Thymus (tissue), 11 donors: ENCODE measurements at regions not wholly inside any gene's neighbourhood (a gene's known extent, or its start where the extent isn't known, plus 50 kb on each side); places are given as distances from the start of the nearest gene placed in this dataset.

ENCODE experiments used
- DNase-seq, 9 donors: peaks; one replicate each; pipeline ENCODE4 v3.0.0-alpha.2; 2013; ENCODE audit warnings: low spot score in 9 of 9, low read depth in 6 of 9, missing footprints in 1 of 9
- H3K27ac ChIP-seq, 2 donors: one replicate each; pipeline ENCODE4 v1.5.1; 2013; ENCODE audit warnings: control low read depth in 1 of 2, low read depth in 1 of 2, low read length in 1 of 2, mild to moderate bottlenecking in 1 of 2, moderate library complexity in 1 of 2
- H3K27me3 ChIP-seq, 2 donors: one replicate each; pipeline ENCODE4 v1.5.1; 2013; ENCODE audit warnings: low read length in 1 of 2; ENCODE audit not compliant: control insufficient read depth in 2 of 2, insufficient read depth in 1 of 2
- H3K36me3 ChIP-seq, 2 donors: one replicate each; pipeline ENCODE4 v1.5.1; 2013; ENCODE audit warnings: low read length in 1 of 2, mild to moderate bottlenecking in 1 of 2, moderate library complexity in 1 of 2; ENCODE audit not compliant: control insufficient read depth in 2 of 2, insufficient read depth in 2 of 2
- H3K4me1 ChIP-seq, 2 donors: one replicate each; pipeline ENCODE4 v1.5.1; 2013; ENCODE audit warnings: low read length in 2 of 2; ENCODE audit not compliant: control insufficient read depth in 2 of 2, insufficient read depth in 2 of 2
- H3K4me3 ChIP-seq, 2 donors: one replicate each; pipeline ENCODE4 v1.5.1; 2013; ENCODE audit warnings: low read length in 2 of 2, control low read depth in 1 of 2, mild to moderate bottlenecking in 1 of 2
- H3K9me3 ChIP-seq, 2 donors: one replicate each; pipeline ENCODE4 v1.5.1; 2013; ENCODE audit warnings: low read length in 1 of 2, mild to moderate bottlenecking in 1 of 2; ENCODE audit not compliant: control insufficient read depth in 2 of 2, insufficient read depth in 1 of 2
- WGBS: extraction: QIAGEN DNeasy Blood & Tissue Kit; methylation state at CpG from one replicate; pipeline ENCODE4 v1.1.7; 2013; 5-methylcytosine and 5-hydroxymethylcytosine counted together
- donor health status: healthy.

GRCh38 chr12:114749065-114749464 lies 65.1 kb upstream of the TBX3 start:
- DNase-seq = no peak

DNA sequence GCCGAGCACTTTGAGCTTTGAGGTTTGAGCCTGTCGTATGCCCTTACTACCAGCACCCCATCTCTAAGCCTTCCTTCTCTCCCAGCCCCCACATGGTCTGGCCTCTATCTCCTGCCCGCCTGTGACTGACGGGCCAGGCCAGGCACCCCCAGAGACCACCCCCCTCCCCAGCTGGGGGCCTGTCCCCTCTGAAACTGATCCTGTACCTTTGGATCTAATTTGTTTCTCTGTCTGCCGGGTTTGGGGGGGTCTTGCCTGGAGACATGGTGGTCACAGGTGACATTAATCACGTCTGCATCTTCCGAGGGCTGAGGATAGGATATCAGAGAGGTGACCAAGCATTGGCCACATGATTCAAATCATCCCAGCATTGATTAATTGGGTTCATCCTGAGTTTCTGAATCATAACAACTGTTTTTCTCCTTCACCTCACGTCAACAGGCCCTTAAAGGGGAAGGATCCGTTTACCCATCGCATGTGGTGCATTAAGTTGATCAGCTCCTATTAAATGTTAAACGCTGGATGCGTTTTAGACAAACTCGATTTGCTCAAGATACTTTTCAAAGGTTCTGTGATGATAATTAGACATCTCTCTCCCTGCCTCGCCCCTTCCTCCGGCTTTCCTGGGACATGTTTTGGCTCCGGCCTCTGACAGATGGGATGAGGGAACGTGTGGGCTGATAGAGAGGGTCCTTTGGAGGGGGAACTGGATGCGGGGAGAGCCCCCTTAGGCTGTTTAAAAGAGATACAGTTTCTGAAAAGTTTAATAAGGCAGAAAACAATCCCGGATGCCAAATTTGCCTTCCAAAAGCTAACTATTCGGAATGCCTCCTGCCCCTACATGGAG lies 63.3 kb upstream of the TBX3 start:
- Histone ChIP-seq H3K4me3 (no peak overlapping the region), H3K27ac (no peak overlapping the region), H3K27me3 (no peaks in the 10 kb centered on the region), H3K36me3 (no peaks in the 10 kb centered on the region), H3K4me1 (no peaks in the 10 kb centered on the region), H3K9me3 (no peaks in the 10 kb centered on the region)
- DNase-seq = no peak
- 80% methylated on average over 20 of the region's 20 CpGs for WGBS

More at GRCh38 chr12:114749065-114749464, 65.1 kb upstream of the TBX3 start:
- no peaks in the 10 kb centered on the region for H3K27me3 ChIP-seq
- WGBS = 91% methylated on average over 3 of the region's 3 CpGs
- no peak overlapping the region for H3K27ac ChIP-seq
- H3K36me3 ChIP-seq = no peaks in the 10 kb centered on the region
- no peak overlapping the region for H3K4me3 ChIP-seq
- no peaks in the 10 kb centered on the region for H3K4me1 ChIP-seq
- no peaks in the 10 kb centered on the region for H3K9me3 ChIP-seq

GRCh38 chr12:114746297-114747011 lies 62.5 kb upstream of the TBX3 start:
- Histone ChIP-seq H3K27ac (no peak overlapping the region), H3K36me3 (no peaks in the 10 kb centered on the region), H3K4me1 (no peaks in the 10 kb centered on the region), H3K9me3 (no peaks in the 10 kb centered on the region), H3K4me3 (no peak overlapping the region), H3K27me3 (no peaks in the 10 kb centered on the region)
- 40% methylated on average over 6 of the region's 6 CpGs for WGBS
- no peak for DNase-seq

GRCh38 chr12:114744691-114745090 lies 60.7 kb upstream of the TBX3 start:
- Histone ChIP-seq H3K9me3 (no peaks in the 10 kb centered on the region), H3K27me3 (no peaks in the 10 kb centered on the region), H3K27ac (no peak overlapping the region), H3K4me1 (no peaks in the 10 kb centered on the region), H3K4me3 (no peak overlapping the region), H3K36me3 (no peaks in the 10 kb centered on the region)
- WGBS = 83% methylated on average over 15 of the region's 15 CpGs
- DNase-seq = no peak

GRCh38 chr12:114744285-114744684 lies 60.3 kb upstream of the TBX3 start:
- H3K27me3 ChIP-seq = no peaks in the 10 kb centered on the region
- H3K36me3 ChIP-seq = no peaks in the 10 kb centered on the region
- WGBS = 96% methylated on average over 6 of the region's 6 CpGs
- no peak for DNase-seq
- H3K4me3 ChIP-seq = no peak overlapping the region
- H3K9me3 ChIP-seq = no peaks in the 10 kb centered on the region
- no peak overlapping the region for H3K27ac ChIP-seq
- no peaks in the 10 kb centered on the region for H3K4me1 ChIP-seq

- WGBS = 81% methylated on average over 1 of the region's 1 CpG
- Histone ChIP-seq H3K36me3 (no peaks in the 10 kb centered on the region), H3K9me3 (no peaks in the 10 kb centered on the region), H3K4me1 (no peaks in the 10 kb centered on the region), H3K4me3 (no peak overlapping the region), H3K27me3 (peaks cover 0 to 1% of the 10 kb centered on the region in 2 donors), H3K27ac (no peak overlapping the region)
- no peak for DNase-seq
Measured at GRCh38 chr12:114743799-114744198, 59.8 kb upstream of the TBX3 start.

DNA sequence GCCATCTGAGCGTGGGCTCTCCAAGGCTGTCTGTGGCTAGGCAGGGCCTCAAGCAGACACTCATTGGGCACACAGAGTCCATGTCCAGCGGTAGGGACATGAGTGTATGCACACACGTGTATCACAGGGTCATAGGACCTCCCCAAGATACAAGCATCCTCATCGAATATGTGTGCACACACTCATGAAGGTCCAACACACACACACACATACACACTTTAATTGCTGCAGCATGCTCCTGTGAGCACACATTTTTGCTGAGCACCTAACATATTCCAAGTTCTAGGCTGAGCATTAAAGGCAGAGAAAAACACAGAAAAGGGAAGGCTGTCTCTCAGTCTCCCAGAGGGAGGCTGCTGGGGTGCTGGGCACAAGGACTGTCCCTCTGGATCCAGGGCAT lies 59.3 kb upstream of the TBX3 start:
- Histone ChIP-seq H3K9me3 (no peaks in the 10 kb centered on the region), H3K27me3 (peaks cover 0 to 2% of the 10 kb centered on the region in 2 donors), H3K27ac (no peak overlapping the region), H3K4me1 (no peaks in the 10 kb centered on the region), H3K36me3 (no peaks in the 10 kb centered on the region), H3K4me3 (no peak overlapping the region)
- no peak for DNase-seq
- 70% methylated on average over 4 of the region's 4 CpGs for WGBS

DNA sequence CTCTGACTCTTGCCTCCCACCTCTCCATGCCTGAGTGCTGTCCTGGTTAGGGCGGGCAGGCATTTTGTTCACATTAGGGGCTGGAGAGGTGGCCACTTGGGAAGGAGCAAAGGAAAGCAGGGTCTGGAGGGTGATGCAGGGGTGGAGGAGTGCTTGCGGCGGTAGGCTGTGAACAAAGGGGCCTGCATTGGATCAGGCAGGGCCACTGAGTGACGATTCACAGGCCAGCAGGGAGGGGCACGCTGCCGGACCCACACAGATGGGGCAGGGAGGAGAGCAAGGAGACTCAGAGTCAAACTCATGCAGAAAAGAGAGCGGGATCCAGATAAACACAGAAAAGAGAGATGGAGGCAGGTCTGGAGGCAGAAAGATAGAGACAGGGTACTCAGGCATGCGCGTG lies 58.4 kb upstream of the TBX3 start:
- WGBS = 70% methylated on average over 9 of the region's 9 CpGs
- Histone ChIP-seq H3K4me1 (no peaks in the 10 kb centered on the region), H3K9me3 (no peaks in the 10 kb centered on the region), H3K27ac (no peak overlapping the region), H3K27me3 (peaks cover under 1 to 2% of the 10 kb centered on the region in 2 donors), H3K4me3 (no peak overlapping the region), H3K36me3 (no peaks in the 10 kb centered on the region)
- DNase-seq = no peak

DNA sequence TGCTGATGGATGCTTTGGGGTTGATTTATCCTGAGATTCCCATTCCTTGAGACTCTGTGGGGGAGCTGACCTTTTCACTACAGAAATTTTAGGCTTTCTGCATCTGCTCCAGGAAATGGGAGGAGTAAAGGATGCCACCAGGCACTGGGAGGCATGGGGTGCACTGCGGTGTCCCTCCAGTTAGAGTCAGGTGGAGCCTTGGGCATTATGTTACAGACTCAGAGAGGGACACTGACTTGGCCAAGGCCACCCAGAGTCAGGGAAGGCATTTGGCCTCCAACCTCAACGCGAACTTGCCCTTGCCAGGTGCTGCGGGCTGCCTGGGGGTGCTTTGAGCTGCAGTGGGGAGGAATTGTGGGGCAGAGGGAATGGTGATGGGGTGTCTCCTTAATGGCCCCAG lies 58.0 kb upstream of the TBX3 start:
- no peak for DNase-seq
- Histone ChIP-seq H3K36me3 (no peaks in the 10 kb centered on the region), H3K4me1 (no peaks in the 10 kb centered on the region), H3K4me3 (no peak overlapping the region), H3K27ac (no peak overlapping the region), H3K9me3 (no peaks in the 10 kb centered on the region), H3K27me3 (peaks cover 3 to 5% of the 10 kb centered on the region in 2 donors)
- 92% methylated on average over 4 of the region's 4 CpGs for WGBS
